Small intestine (tissue), 7 donors: ENCODE measurements at regions not wholly inside any gene's neighbourhood (a gene's known extent, or its start where the extent isn't known, plus 50 kb on each side); places are given as distances from the start of the nearest gene placed in this dataset.
A peak's percentile ranks its signal among the peaks of the same experiment; 100 is the strongest.
"Not testable (repeated sequence)": the region's sequence is repeated elsewhere in the genome, so short reads cannot be mapped to it uniquely, and the experiment has no call there.

Experiments used
- DNase-seq, 2 donors: peaks; one replicate each; pipeline versions ENCODE4 v3.0.0 to v3.0.0-alpha.2; 2013
- FAIRE-seq: peaks from 2 replicates; lab custom pipeline; 2012; peaks lifted over from hg19 to GRCh38; lab: Jason Lieb, UNC
- H3K27ac ChIP-seq, 3 donors: one replicate each; pipeline ENCODE4 v1.5.1; 2013; ENCODE audit warnings: low read length in 2 of 3, mild to moderate bottlenecking in 2 of 3, control low read depth in 1 of 3, inconsistent platforms in 1 of 3, low read depth in 1 of 3, moderate library complexity in 1 of 3
- H3K27me3 ChIP-seq, 3 donors: one replicate each; pipeline ENCODE4 v1.6.1; 2013; ENCODE audit warnings: low read length in 3 of 3, inconsistent platforms in 1 of 3; ENCODE audit not compliant: control insufficient read depth in 3 of 3, insufficient read depth in 3 of 3
- H3K36me3 ChIP-seq, 3 donors: one replicate each; pipeline ENCODE4 v1.6.1; 2013; ENCODE audit warnings: low read length in 3 of 3, inconsistent platforms in 1 of 3, low read depth in 1 of 3, mild to moderate bottlenecking in 1 of 3, moderate library complexity in 1 of 3; ENCODE audit not compliant: control insufficient read depth in 3 of 3, insufficient read depth in 2 of 3
- H3K4me1 ChIP-seq, 3 donors: one replicate each; pipeline ENCODE4 v1.6.1; 2013; ENCODE audit warnings: low read length in 2 of 3, inconsistent platforms in 1 of 3, low read depth in 1 of 3, mild to moderate bottlenecking in 1 of 3, moderate library complexity in 1 of 3; ENCODE audit not compliant: control insufficient read depth in 3 of 3, insufficient read depth in 2 of 3
- H3K4me3 ChIP-seq, 3 donors: one replicate each; pipeline ENCODE4 v1.5.1; 2013; ENCODE audit warnings: low read length in 3 of 3, control low read depth in 1 of 3, inconsistent platforms in 1 of 3, low read depth in 1 of 3, mild to moderate bottlenecking in 1 of 3, moderate library complexity in 1 of 3
- H3K9me3 ChIP-seq, 2 donors: one replicate each; pipeline ENCODE4 v1.6.1; 2013; ENCODE audit warnings: low read depth in 1 of 2, low read length in 1 of 2; ENCODE audit not compliant: control insufficient read depth in 2 of 2, insufficient read depth in 1 of 2
- WGBS, 3 donors: extraction: QIAGEN DNeasy Blood & Tissue Kit; methylation state at CpG; one replicate each; pipeline ENCODE4 v1.1.7; 2013; 5-methylcytosine and 5-hydroxymethylcytosine counted together
- donor health status: healthy with polysubstance abuse.
- donor health status: control.
- donor health status: control.
- donor health status: Bipolar disorder and iron deficiency.
- donor health status: healthy.

DNA sequence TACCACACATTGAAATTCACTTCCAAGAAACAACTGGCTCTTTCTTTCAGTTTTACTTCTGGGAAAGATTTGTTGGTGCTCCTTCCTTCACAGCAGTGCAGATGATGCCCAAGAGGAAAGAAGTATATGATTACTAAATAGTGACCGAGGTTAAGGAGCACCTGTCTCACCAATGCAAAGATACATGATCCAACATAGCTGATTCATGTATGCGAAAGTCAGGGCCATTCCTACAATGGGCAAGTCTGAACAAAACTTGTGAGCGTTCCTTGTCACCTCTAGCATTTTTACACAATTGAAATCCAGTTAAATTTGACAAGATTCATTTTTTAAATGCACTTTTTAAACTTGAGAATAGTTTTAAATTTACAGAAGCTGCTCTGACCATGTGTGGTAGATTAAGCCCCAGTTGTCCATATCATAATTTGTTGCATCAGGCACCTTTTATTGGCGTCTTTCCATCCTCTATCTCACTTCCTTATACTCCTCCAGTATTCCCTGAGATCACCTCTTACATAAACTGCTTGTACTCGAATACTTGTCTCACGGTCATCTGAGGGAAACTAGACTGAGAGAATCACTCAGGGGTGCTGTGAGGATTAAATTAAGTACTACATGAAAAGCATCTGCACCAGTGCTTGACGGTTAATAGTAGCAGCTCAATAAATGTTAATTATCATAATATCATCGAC, 438.8 kb upstream of the CDH20 start:
- no peak overlapping the region for H3K4me3 ChIP-seq
- H3K36me3 ChIP-seq = no peaks in the 10 kb centered on the region
- DNase-seq (peak in 1 of 2 donors; percentile 74), FAIRE-seq (no peak)
- H3K27ac ChIP-seq = peak overlapping the region in 2 of 3 donors; percentile 46 to 74
- WGBS, 3 donors = 55 to 75% (median 56%) methylated on average over 8 of the region's 8 CpGs
- H3K27me3 ChIP-seq = no peaks in the 10 kb centered on the region
- H3K9me3 ChIP-seq = no peaks in the 10 kb centered on the region
- peaks cover 0 to 4% (median 2%) of the 10 kb centered on the region in 3 donors for H3K4me1 ChIP-seq

DNA sequence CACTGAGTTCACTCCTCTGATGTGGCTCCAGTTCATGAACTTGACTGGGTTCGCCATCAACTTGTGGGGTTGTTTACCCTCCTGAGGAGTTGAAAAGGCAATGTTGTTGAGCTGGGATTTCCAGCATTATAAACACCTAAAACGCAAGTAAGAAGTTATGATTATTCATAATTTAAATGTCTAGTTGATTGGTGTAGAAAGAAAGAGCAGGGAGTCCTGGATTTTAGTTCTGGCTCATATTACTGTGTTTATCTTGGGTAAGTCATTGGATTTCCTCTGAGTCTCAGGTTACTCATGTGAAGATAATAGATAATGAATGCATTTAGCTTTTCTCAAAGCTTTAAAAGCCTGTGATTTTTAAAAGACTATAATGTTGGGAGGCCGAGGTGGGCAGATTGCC, 438.0 kb upstream of the CDH20 start:
- FAIRE-seq = no peak
- no peaks in the 10 kb centered on the region for H3K36me3 ChIP-seq
- no peaks in the 10 kb centered on the region for H3K9me3 ChIP-seq
- WGBS, 3 donors = 80 to 91% (median 84%) methylated on average over 3 of the region's 3 CpGs
- no peak overlapping the region for H3K4me3 ChIP-seq
- no peak for DNase-seq
- peaks cover 0 to 4% (median 2%) of the 10 kb centered on the region in 3 donors for H3K4me1 ChIP-seq
- H3K27me3 ChIP-seq = no peaks in the 10 kb centered on the region
- peak overlapping the region in 1 of 3 donors; percentile 34 for H3K27ac ChIP-seq

DNA sequence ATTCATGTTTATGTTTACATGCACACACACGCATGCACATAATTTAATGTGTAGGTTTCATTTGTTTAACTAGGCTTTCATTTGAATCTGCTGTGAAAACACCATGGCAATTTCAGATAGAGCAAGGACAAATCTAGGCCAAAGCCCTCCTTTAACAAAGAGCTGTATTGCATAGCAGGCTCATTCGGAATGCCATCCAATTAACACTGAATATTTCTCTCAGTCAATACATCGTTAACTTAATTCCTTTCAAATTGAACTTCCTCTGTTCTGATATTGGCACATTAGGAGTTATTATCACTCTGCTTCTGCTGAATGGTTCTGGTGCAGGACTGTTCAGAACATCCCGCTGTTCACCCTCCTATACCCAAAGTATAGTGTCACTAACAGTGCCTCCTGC, 435.1 kb upstream of the CDH20 start:
- no peaks in the 10 kb centered on the region for H3K36me3 ChIP-seq

GRCh38 chr18:60905699-60906098, 427.5 kb upstream of the CDH20 start:
- DNase-seq (no peak), FAIRE-seq (no peak)
- no peaks in the 10 kb centered on the region for H3K4me1 ChIP-seq
- no peaks in the 10 kb centered on the region for H3K9me3 ChIP-seq
- H3K4me3 ChIP-seq = no peak overlapping the region
- no peaks in the 10 kb centered on the region for H3K27me3 ChIP-seq
- no peak overlapping the region for H3K27ac ChIP-seq
- 38 to 47% (median 45%) methylated on average over 3 of the region's 3 CpGs for WGBS, 3 donors
- no peaks in the 10 kb centered on the region for H3K36me3 ChIP-seq

More for the DNA sequence above, 435.1 kb upstream of the CDH20 start:
- peaks cover 0 to 4% (median 0%) of the 10 kb centered on the region in 3 donors for H3K4me1 ChIP-seq
- 79 to 85% (median 83%) methylated on average over 4 of the region's 4 CpGs for WGBS, 3 donors
- no peaks in the 10 kb centered on the region for H3K27me3 ChIP-seq
- DNase-seq (no peak), FAIRE-seq (no peak)
- no peak overlapping the region for H3K4me3 ChIP-seq
- no peaks in the 10 kb centered on the region for H3K9me3 ChIP-seq
- H3K27ac ChIP-seq = no peak overlapping the region

- DNase-seq = no peak
- Histone ChIP-seq H3K9me3 (no peaks in the 10 kb centered on the region), H3K27ac (no peak overlapping the region), H3K27me3 (no peaks in the 10 kb centered on the region), H3K36me3 (no peaks in the 10 kb centered on the region), H3K4me1 (no peaks in the 10 kb centered on the region), H3K4me3 (no peak overlapping the region)
- no peak for FAIRE-seq
These were observed 422.7 kb upstream of the CDH20 start for GRCh38 chr18:60910534-60910933.

- H3K27ac ChIP-seq = no peak overlapping the region
- WGBS, 3 donors = 81 to 95% (median 95%) methylated on average over 2 of the region's 2 CpGs
- H3K36me3 ChIP-seq = no peaks in the 10 kb centered on the region
- no peaks in the 10 kb centered on the region for H3K4me1 ChIP-seq
- no peak for FAIRE-seq
- no peaks in the 10 kb centered on the region for H3K9me3 ChIP-seq
- no peak for DNase-seq
- no peaks in the 10 kb centered on the region for H3K27me3 ChIP-seq
- H3K4me3 ChIP-seq = no peak overlapping the region
These were observed 421.7 kb upstream of the CDH20 start for GRCh38 chr18:60911504-60911903.

DNA sequence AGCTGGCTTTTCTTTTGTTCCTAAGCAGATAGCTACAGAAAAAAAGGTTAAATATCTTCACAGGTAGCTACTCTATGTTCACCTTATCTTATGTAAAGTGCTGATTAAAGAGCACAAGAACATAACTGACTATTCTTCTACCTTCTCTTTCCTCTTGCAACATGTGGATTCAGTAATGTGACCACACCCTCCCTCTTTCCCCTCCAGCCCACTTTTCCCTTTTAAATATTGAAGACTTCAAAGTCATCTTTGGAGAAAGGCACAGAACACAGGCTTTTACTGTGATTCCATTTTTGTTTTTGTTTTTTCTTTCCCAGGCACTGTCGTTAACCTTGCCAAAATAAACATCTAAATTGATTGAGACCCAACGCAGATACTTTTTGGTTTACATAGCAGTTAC, 418.1 kb upstream of the CDH20 start:
- H3K4me1 ChIP-seq = no peaks in the 10 kb centered on the region
- WGBS, 3 donors = 26 to 50% (median 30%) methylated on average over 2 of the region's 2 CpGs
- H3K27ac ChIP-seq = no peak overlapping the region
- DNase-seq = no peak
- no peak for FAIRE-seq
- H3K4me3 ChIP-seq = no peak overlapping the region
- no peaks in the 10 kb centered on the region for H3K27me3 ChIP-seq
- no peaks in the 10 kb centered on the region for H3K9me3 ChIP-seq
- no peaks in the 10 kb centered on the region for H3K36me3 ChIP-seq

GRCh38 chr18:60918862-60919261, 414.4 kb upstream of the CDH20 start:
- 75 to 90% (median 81%) methylated on average over 4 of the region's 4 CpGs for WGBS, 3 donors
- H3K27me3 ChIP-seq, FAIRE-seq: not testable (repeated sequence)

DNA sequence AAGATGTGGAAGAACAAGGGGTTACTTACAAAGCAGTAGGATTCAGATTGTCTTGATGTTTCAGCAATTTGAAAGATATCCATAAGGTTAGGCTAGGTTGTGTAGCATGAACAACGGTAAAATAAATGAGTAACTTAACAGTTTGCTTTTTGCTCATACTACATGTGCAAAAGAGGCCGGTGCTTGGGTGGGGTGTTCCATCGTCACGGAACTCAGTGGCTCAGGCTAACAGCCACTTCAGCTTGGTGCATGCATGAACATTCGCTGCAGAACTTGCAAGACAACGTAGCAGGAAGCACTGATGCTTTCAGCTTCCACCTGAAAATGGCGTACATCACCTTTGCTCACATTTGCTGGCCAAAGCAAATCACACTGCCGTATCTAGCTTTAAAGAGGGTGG, 407.3 kb upstream of the CDH20 start:
- no peak for DNase-seq
- H3K27me3 ChIP-seq = no peaks in the 10 kb centered on the region
- H3K36me3 ChIP-seq = no peaks in the 10 kb centered on the region
- H3K4me3 ChIP-seq = no peak overlapping the region
- H3K9me3 ChIP-seq = no peaks in the 10 kb centered on the region
- FAIRE-seq = no peak
- 90 to 93% (median 93%) methylated on average over 8 of the region's 8 CpGs for WGBS, 3 donors
- H3K4me1 ChIP-seq = no peaks in the 10 kb centered on the region
- no peak overlapping the region for H3K27ac ChIP-seq

More at GRCh38 chr18:60918862-60919261, 414.4 kb upstream of the CDH20 start:
- not testable (repeated sequence) for H3K9me3 ChIP-seq, H3K4me1 ChIP-seq, H3K36me3 ChIP-seq, H3K27ac ChIP-seq, H3K4me3 ChIP-seq, DNase-seq
